ENCODE measurements at regions not wholly inside any gene's neighbourhood (a gene's known extent, or its start where the extent isn't known, plus 50 kb on each side); places are given as distances from the start of the nearest gene placed in this dataset.

DNA sequence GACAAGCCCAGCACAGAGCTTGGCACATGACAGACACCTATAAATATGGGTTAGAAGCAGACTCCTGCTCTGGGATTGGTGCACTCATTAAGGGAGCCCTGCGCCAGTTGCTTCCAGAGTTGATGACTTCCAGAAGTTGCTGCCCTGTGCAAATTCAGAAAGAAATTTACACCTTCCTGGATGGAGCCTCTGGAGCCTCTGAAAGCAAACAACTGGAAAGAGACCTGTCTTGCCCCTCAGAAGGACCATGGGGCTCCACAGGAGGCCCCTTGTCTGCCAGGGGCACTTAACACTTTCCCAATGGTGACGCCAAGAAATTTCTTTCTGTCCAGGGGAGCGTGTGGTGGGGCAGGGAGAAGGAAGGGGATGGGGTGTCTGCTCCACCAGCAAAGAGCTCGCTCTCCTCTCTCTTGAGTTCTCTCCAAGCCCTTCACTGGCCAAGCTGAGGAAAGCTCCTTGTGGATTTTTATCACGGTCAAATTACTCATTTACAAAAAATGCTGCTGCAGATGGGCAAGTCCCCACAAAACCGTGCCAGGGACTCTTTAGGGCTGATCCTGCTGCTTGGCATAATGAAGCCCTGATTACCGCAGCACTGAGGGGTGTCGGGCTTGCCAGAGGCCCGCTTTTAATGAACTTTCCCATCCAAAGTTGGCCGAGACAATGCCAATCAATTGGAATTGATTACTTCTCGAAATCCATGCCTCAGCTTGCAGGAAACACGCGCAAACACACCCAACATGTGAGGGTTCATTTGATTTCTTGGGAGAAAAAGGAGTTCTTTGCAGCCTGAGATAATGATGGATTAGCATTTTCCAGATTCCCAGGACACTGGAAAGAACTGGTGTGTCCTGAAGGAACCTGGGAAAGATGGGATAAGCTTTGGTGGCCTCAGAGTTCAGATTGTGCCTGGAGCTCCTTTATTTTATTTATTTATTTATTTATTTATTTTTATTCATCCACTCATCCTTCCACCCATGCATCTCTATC, 583.6 kb upstream of the CDH5 start:
- Mint-ChIP-seq H3K4me3 (no peak overlapping the region), H3K27ac (no peak overlapping the region), H3K4me1 (peaks cover 3% of the 10 kb centered on the region; the same call in 1 of the 2 replicates), H3K27me3 (ENCODE audit: low read depth) (peaks cover 7% of the 10 kb centered on the region), H3K36me3 (peaks cover 7% of the 10 kb centered on the region), H3K9me3 (peaks cover 20% of the 10 kb centered on the region)
- ATAC-seq (no peak), DNase-seq (ENCODE audit: low spot score) (no peak)
- CTCF ChIA-PET, result interaction anchor here (1.1 kb wide), 1 partner anchor 281 kb away, joined by 3 read pairs; no protein-coding TSS in a partner anchor
- POLR2A ChIA-PET, result no interaction called here
- TF ChIP-seq GTF2I (CRISPR knock-in tag; conservative IDR thresholded peaks at IDR 0.05) (no peak), ZNF263 (CRISPR knock-in tag; IDR thresholded peaks at IDR 0.05; ENCODE audit: low read depth) (no peak), TCF7 (CRISPR knock-in tag; IDR thresholded peaks at IDR 0.05; ENCODE audit: low read depth) (no peak), CREM (CRISPR knock-in tag; IDR thresholded peaks at IDR 0.05) (no peak), NFYB (CRISPR knock-in tag; conservative IDR thresholded peaks at IDR 0.05; ENCODE audit: low read depth) (no peak), ZNF671 (CRISPR knock-in tag; IDR thresholded peaks at IDR 0.05) (no peak), ZBTB21 (CRISPR knock-in tag; IDR thresholded peaks at IDR 0.05; ENCODE audit: borderline replicate concordance) (no peak), MYBL2 (CRISPR knock-in tag; IDR thresholded peaks at IDR 0.05) (no peak)
- TF ChIP-seq, protein P1, sequence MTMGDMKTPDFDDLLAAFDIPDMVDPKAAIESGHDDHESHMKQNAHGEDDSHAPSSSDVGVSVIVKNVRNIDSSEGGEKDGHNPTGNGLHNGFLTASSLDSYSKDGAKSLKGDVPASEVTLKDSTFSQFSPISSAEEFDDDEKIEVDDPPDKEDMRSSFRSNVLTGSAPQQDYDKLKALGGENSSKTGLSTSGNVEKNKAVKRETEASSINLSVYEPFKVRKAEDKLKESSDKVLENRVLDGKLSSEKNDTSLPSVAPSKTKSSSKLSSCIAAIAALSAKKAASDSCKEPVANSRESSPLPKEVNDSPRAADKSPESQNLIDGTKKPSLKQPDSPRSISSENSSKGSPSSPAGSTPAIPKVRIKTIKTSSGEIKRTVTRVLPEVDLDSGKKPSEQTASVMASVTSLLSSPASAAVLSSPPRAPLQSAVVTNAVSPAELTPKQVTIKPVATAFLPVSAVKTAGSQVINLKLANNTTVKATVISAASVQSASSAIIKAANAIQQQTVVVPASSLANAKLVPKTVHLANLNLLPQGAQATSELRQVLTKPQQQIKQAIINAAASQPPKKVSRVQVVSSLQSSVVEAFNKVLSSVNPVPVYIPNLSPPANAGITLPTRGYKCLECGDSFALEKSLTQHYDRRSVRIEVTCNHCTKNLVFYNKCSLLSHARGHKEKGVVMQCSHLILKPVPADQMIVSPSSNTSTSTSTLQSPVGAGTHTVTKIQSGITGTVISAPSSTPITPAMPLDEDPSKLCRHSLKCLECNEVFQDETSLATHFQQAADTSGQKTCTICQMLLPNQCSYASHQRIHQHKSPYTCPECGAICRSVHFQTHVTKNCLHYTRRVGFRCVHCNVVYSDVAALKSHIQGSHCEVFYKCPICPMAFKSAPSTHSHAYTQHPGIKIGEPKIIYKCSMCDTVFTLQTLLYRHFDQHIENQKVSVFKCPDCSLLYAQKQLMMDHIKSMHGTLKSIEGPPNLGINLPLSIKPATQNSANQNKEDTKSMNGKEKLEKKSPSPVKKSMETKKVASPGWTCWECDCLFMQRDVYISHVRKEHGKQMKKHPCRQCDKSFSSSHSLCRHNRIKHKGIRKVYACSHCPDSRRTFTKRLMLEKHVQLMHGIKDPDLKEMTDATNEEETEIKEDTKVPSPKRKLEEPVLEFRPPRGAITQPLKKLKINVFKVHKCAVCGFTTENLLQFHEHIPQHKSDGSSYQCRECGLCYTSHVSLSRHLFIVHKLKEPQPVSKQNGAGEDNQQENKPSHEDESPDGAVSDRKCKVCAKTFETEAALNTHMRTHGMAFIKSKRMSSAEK (CRISPR knock-in tag; IDR thresholded peaks at IDR 0.05; ENCODE audit: borderline replicate concordance), result no peak
- TF ChIP-seq, protein P2, sequence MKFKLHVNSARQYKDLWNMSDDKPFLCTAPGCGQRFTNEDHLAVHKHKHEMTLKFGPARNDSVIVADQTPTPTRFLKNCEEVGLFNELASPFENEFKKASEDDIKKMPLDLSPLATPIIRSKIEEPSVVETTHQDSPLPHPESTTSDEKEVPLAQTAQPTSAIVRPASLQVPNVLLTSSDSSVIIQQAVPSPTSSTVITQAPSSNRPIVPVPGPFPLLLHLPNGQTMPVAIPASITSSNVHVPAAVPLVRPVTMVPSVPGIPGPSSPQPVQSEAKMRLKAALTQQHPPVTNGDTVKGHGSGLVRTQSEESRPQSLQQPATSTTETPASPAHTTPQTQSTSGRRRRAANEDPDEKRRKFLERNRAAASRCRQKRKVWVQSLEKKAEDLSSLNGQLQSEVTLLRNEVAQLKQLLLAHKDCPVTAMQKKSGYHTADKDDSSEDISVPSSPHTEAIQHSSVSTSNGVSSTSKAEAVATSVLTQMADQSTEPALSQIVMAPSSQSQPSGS (CRISPR knock-in tag; IDR thresholded peaks at IDR 0.05; ENCODE audit: borderline replicate concordance, low read depth), result no peak
- TF ChIP-seq, protein P3, sequence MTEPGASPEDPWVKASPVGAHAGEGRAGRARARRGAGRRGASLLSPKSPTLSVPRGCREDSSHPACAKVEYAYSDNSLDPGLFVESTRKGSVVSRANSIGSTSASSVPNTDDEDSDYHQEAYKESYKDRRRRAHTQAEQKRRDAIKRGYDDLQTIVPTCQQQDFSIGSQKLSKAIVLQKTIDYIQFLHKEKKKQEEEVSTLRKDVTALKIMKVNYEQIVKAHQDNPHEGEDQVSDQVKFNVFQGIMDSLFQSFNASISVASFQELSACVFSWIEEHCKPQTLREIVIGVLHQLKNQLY (CRISPR knock-in tag; IDR thresholded peaks at IDR 0.05), result no peak
- TF ChIP-seq, protein P4, sequence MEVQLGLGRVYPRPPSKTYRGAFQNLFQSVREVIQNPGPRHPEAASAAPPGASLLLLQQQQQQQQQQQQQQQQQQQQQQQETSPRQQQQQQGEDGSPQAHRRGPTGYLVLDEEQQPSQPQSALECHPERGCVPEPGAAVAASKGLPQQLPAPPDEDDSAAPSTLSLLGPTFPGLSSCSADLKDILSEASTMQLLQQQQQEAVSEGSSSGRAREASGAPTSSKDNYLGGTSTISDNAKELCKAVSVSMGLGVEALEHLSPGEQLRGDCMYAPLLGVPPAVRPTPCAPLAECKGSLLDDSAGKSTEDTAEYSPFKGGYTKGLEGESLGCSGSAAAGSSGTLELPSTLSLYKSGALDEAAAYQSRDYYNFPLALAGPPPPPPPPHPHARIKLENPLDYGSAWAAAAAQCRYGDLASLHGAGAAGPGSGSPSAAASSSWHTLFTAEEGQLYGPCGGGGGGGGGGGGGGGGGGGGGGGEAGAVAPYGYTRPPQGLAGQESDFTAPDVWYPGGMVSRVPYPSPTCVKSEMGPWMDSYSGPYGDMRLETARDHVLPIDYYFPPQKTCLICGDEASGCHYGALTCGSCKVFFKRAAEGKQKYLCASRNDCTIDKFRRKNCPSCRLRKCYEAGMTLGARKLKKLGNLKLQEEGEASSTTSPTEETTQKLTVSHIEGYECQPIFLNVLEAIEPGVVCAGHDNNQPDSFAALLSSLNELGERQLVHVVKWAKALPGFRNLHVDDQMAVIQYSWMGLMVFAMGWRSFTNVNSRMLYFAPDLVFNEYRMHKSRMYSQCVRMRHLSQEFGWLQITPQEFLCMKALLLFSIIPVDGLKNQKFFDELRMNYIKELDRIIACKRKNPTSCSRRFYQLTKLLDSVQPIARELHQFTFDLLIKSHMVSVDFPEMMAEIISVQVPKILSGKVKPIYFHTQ (CRISPR knock-in tag; IDR thresholded peaks at IDR 0.05), result no peak
- TF ChIP-seq, protein P5, sequence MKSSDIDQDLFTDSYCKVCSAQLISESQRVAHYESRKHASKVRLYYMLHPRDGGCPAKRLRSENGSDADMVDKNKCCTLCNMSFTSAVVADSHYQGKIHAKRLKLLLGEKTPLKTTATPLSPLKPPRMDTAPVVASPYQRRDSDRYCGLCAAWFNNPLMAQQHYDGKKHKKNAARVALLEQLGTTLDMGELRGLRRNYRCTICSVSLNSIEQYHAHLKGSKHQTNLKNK (CRISPR knock-in tag; IDR thresholded peaks at IDR 0.05), result no peak
- TF ChIP-seq, protein P6, sequence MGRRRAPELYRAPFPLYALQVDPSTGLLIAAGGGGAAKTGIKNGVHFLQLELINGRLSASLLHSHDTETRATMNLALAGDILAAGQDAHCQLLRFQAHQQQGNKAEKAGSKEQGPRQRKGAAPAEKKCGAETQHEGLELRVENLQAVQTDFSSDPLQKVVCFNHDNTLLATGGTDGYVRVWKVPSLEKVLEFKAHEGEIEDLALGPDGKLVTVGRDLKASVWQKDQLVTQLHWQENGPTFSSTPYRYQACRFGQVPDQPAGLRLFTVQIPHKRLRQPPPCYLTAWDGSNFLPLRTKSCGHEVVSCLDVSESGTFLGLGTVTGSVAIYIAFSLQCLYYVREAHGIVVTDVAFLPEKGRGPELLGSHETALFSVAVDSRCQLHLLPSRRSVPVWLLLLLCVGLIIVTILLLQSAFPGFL (CRISPR knock-in tag; IDR thresholded peaks at IDR 0.05; ENCODE audit: borderline replicate concordance), result no peak
- TF ChIP-seq, protein P7, sequence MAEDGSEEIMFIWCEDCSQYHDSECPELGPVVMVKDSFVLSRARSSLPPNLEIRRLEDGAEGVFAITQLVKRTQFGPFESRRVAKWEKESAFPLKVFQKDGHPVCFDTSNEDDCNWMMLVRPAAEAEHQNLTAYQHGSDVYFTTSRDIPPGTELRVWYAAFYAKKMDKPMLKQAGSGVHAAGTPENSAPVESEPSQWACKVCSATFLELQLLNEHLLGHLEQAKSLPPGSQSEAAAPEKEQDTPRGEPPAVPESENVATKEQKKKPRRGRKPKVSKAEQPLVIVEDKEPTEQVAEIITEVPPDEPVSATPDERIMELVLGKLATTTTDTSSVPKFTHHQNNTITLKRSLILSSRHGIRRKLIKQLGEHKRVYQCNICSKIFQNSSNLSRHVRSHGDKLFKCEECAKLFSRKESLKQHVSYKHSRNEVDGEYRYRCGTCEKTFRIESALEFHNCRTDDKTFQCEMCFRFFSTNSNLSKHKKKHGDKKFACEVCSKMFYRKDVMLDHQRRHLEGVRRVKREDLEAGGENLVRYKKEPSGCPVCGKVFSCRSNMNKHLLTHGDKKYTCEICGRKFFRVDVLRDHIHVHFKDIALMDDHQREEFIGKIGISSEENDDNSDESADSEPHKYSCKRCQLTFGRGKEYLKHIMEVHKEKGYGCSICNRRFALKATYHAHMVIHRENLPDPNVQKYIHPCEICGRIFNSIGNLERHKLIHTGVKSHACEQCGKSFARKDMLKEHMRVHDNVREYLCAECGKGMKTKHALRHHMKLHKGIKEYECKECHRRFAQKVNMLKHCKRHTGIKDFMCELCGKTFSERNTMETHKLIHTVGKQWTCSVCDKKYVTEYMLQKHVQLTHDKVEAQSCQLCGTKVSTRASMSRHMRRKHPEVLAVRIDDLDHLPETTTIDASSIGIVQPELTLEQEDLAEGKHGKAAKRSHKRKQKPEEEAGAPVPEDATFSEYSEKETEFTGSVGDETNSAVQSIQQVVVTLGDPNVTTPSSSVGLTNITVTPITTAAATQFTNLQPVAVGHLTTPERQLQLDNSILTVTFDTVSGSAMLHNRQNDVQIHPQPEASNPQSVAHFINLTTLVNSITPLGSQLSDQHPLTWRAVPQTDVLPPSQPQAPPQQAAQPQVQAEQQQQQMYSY (CRISPR knock-in tag; IDR thresholded peaks at IDR 0.05), result no peak
- TF ChIP-seq, protein P8, sequence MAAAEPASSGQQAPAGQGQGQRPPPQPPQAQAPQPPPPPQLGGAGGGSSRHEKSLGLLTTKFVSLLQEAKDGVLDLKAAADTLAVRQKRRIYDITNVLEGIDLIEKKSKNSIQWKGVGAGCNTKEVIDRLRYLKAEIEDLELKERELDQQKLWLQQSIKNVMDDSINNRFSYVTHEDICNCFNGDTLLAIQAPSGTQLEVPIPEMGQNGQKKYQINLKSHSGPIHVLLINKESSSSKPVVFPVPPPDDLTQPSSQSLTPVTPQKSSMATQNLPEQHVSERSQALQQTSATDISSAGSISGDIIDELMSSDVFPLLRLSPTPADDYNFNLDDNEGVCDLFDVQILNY (CRISPR knock-in tag; IDR thresholded peaks at IDR 0.05), result no peak
- TF ChIP-seq, protein P9, sequence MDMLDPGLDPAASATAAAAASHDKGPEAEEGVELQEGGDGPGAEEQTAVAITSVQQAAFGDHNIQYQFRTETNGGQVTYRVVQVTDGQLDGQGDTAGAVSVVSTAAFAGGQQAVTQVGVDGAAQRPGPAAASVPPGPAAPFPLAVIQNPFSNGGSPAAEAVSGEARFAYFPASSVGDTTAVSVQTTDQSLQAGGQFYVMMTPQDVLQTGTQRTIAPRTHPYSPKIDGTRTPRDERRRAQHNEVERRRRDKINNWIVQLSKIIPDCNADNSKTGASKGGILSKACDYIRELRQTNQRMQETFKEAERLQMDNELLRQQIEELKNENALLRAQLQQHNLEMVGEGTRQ (CRISPR knock-in tag; IDR thresholded peaks at IDR 0.05), result no peak

All from WTC11 (cell line).